GM12873 (cell line): ENCODE measurements at regions not wholly inside any gene's neighbourhood (a gene's known extent, or its start where the extent isn't known, plus 50 kb on each side); places are given as distances from the start of the nearest gene placed in this dataset.

Source experiments
- CTCF ChIP-seq: IDR thresholded peaks from 2 replicates; pipeline ENCODE4 v1.5.1; 2012; ENCODE audit warnings: low read depth, mild to moderate bottlenecking, moderate library complexity, low read length, control low read depth; ENCODE audit not compliant: insufficient read depth; ENCODE audit errors: missing control alignments

- no peak for TF ChIP-seq CTCF
Measured at GRCh38 chr11:134644476-134645456, 232.7 kb upstream of the B3GAT1 start.

DNA sequence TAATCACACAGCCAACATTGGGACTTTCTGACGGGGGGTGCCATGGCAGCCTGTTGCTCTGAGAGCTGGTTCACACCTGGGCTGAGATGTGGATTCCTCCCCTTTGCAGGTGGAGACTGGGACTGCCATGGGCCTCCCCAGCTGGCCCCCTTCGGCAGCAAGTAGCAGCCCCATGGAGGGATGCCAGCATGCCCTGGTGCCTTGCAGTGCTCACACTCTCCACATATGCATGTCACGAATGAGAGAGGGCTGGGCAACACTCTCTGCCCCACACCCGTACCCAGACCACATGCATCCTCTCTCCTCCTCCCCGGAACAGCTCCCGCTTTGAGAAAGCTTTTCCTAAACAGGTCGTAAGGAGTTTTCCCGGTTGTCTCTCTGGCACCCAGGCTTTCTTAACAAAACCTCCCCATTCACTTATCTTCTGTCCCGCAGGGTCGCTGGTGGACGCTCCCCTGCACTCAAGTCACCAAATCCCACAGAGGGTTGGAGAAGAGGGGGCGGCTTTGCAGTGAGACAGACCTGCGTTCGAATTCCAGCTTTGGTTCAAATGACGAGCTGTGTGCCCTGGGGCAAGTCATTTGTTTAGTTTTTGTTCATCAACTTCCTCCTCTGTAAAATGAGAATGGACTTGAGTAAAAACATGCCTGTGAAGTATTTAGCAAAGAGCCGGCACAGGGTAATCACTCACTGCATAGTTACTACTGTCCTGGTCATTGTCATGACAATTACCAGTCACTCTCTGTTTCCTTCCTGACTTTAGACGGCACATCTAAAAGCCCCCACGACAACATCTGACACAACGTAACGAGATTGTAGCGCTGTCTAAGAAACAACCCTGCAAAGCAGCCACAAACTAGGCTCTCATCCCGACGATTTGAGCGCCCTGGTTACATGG, 231.3 kb upstream of the B3GAT1 start:
- no peak for TF ChIP-seq CTCF

DNA sequence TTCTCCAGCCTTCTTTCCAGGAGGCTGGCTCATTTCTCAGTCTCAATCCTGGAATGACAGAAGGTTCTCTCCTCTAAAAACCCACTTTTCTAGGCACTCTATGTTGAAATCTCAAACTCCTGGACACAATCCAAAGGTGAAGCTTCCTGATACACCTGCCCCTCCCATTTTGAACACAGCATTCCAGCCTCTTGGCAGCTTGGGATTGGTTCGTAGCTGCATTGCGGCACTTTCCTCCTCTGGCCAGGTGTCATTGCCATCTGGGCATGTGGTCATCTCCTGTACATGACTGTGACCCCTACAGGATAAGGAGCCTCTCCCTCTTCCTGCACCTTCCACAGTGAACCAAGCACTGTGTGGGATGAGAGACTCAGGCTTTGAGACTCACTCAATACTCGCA, 230.2 kb upstream of the B3GAT1 start:
- no peak for TF ChIP-seq CTCF

- no peak for TF ChIP-seq CTCF
Measured at GRCh38 chr11:134640971-134641968, 229.2 kb upstream of the B3GAT1 start.

GRCh38 chr11:134640536-134640935, 228.5 kb upstream of the B3GAT1 start:
- no peak for TF ChIP-seq CTCF

- no peak for TF ChIP-seq CTCF
Measured at GRCh38 chr11:134639586-134640330, 227.7 kb upstream of the B3GAT1 start.
